PC-9 (cell line): ENCODE measurements at regions not wholly inside any gene's neighbourhood (a gene's known extent, or its start where the extent isn't known, plus 50 kb on each side); places are given as distances from the start of the nearest gene placed in this dataset.

Source experiments
- CTCF ChIP-seq: fragments of 200-600 bp; sonication (generic); conservative IDR thresholded peaks from 2 replicates; pipeline ENCODE4 v1.6.1; 2017; ENCODE audit warnings: mixed run types, antibody characterized with exemption, mild to moderate bottlenecking, moderate library complexity
- EZH2 ChIP-seq: fragments of 200-600 bp; sonication (generic); IDR thresholded peaks from 2 replicates; pipeline ENCODE4 v1.8.0; 2017; ENCODE audit warnings: antibody characterized with exemption, low read depth

DNA sequence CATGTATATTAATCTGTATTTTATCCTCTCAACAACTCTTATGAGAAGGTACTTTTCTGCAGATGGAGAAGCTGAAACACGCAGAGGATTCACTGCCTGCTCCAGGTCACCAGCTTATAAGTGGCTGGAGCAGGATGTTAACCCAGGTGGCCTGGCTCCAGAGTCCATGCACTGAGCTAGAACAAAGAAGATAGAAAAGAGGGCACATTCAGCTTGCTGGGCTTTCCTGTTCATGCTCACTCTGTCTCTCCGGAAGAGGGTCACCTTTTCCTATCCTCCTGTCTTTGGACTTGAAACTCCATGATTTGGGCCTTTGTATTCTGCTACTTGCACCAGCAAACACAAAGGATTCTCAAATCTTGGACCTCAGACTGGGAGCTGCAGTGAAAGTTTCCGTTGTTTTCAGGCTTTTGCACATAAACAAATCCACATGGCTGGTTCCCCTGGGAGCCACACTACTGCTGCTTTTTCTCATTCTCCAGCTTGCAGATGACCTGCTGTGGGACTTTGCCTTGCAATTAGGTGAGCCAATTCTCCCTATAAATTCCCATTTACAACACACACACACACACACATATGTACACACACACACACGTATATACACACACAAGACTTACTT is 117.3 kb upstream of the GRK3 start:
- TF ChIP-seq CTCF, result no peak
- no peak for TF ChIP-seq EZH2
